GM06990 (cell line): ENCODE measurements at regions not wholly inside any gene's neighbourhood (a gene's known extent, or its start where the extent isn't known, plus 50 kb on each side); places are given as distances from the start of the nearest gene placed in this dataset.

Experiments
- DNase-seq: peaks from one replicate; pipeline ENCODE4 v3.0.0-alpha.2; 2011; ENCODE audit not compliant: insufficient read length; ENCODE audit errors: extremely low read depth
- H3K27me3 ChIP-seq: replicated peaks from 2 replicates; pipeline ENCODE4 v1.6.0; 2011; ENCODE audit warnings: low read length; ENCODE audit not compliant: control insufficient read depth, insufficient read depth
- H3K36me3 ChIP-seq: 2 replicates; pipeline ENCODE4 v1.5.1; 2011; ENCODE audit warnings: low read length; ENCODE audit not compliant: control insufficient read depth, insufficient read depth
- H3K4me3 ChIP-seq: replicated peaks from 2 replicates; pipeline ENCODE4 v1.5.1; 2011; ENCODE audit warnings: low read depth, mild to moderate bottlenecking, control low read depth, low read length
- TF ChIP-seq, protein P1 (sequence below): IDR thresholded peaks from 2 replicates; pipeline ENCODE4 v1.5.1; 2011; ENCODE audit warnings: low read length, control low read depth, mild to moderate bottlenecking, inconsistent platforms; ENCODE audit not compliant: insufficient read depth, poor library complexity, severe bottlenecking

GRCh38 chr3:148221303-148221702 is 476.4 kb upstream of the AGTR1 start:
- no peak for DNase-seq
- TF ChIP-seq, protein P1, sequence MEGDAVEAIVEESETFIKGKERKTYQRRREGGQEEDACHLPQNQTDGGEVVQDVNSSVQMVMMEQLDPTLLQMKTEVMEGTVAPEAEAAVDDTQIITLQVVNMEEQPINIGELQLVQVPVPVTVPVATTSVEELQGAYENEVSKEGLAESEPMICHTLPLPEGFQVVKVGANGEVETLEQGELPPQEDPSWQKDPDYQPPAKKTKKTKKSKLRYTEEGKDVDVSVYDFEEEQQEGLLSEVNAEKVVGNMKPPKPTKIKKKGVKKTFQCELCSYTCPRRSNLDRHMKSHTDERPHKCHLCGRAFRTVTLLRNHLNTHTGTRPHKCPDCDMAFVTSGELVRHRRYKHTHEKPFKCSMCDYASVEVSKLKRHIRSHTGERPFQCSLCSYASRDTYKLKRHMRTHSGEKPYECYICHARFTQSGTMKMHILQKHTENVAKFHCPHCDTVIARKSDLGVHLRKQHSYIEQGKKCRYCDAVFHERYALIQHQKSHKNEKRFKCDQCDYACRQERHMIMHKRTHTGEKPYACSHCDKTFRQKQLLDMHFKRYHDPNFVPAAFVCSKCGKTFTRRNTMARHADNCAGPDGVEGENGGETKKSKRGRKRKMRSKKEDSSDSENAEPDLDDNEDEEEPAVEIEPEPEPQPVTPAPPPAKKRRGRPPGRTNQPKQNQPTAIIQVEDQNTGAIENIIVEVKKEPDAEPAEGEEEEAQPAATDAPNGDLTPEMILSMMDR: no peak
- no peak overlapping the region for H3K4me3 ChIP-seq
- no peaks in the 10 kb centered on the region for H3K36me3 ChIP-seq
- no peaks in the 10 kb centered on the region for H3K27me3 ChIP-seq

GRCh38 chr3:148223266-148223665 is 474.4 kb upstream of the AGTR1 start:
- H3K27me3 ChIP-seq: no peaks in the 10 kb centered on the region
- DNase-seq: no peak
- TF ChIP-seq, protein P1: no peak
- H3K36me3 ChIP-seq: no peaks in the 10 kb centered on the region
- no peak overlapping the region for H3K4me3 ChIP-seq

DNA sequence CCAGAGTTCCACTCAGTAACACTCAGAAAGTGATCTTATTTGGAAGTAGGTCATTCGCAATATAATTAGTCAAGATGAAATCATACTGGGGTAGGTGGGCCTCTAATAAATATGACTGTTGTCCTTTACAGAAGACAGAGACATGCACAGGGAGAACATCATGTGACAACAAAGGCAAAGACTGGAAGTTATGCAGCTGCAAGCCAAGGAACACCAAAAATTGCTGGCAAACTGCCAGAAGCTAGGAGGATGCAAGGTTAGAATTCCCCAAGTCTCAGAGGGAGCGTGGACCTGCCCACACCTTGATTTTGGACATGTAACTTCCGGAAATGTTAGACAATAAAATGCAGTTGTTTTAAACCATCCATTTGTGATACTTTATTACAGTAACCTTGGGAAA is 471.5 kb upstream of the AGTR1 start:
- Histone ChIP-seq H3K36me3 (no peaks in the 10 kb centered on the region), H3K4me3 (no peak overlapping the region), H3K27me3 (no peaks in the 10 kb centered on the region)
- TF ChIP-seq, protein P1: no peak
- DNase-seq: no peak

DNA sequence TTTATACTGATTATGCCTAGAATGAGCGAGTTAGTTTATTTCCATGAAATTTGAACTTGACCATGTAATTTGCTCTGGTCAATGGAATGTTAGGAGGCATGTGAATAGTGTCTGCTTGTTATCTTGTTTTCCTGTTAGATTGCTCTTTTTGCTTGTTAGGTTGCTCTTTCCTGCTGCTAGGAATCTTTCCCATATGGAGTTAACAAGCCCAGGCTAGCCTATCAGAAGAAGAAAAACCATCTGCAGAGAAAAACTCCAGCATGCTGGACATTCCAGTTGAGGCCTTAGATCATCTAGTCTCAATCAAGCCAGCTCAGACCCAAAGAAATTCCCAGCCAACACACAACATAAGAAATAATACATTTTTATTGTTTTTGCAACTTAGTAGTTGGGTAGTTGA is 470.2 kb upstream of the AGTR1 start:
- TF ChIP-seq, protein P1: no peak
- H3K4me3 ChIP-seq: no peak overlapping the region
- no peak for DNase-seq
- H3K36me3 ChIP-seq: no peaks in the 10 kb centered on the region
- no peaks in the 10 kb centered on the region for H3K27me3 ChIP-seq

GRCh38 chr3:148229107-148229506 is 468.6 kb upstream of the AGTR1 start:
- TF ChIP-seq, protein P1: no peak
- Histone ChIP-seq H3K27me3 (no peaks in the 10 kb centered on the region), H3K4me3 (no peak overlapping the region), H3K36me3 (no peaks in the 10 kb centered on the region)
- DNase-seq: no peak

GRCh38 chr3:148230473-148230872 is 467.2 kb upstream of the AGTR1 start:
- no peak for DNase-seq
- Histone ChIP-seq H3K4me3 (no peak overlapping the region), H3K27me3 (no peaks in the 10 kb centered on the region), H3K36me3 (no peaks in the 10 kb centered on the region)
- TF ChIP-seq, protein P1: no peak
